ENCODE measurements at regions not wholly inside any gene's neighbourhood (a gene's known extent, or its start where the extent isn't known, plus 50 kb on each side); places are given as distances from the start of the nearest gene placed in this dataset.

GRCh38 chr12:4134448-4135263, 138.9 kb upstream of the CCND2 start:
- no peak for DNase-seq (ENCODE audit: low read depth)

DNA sequence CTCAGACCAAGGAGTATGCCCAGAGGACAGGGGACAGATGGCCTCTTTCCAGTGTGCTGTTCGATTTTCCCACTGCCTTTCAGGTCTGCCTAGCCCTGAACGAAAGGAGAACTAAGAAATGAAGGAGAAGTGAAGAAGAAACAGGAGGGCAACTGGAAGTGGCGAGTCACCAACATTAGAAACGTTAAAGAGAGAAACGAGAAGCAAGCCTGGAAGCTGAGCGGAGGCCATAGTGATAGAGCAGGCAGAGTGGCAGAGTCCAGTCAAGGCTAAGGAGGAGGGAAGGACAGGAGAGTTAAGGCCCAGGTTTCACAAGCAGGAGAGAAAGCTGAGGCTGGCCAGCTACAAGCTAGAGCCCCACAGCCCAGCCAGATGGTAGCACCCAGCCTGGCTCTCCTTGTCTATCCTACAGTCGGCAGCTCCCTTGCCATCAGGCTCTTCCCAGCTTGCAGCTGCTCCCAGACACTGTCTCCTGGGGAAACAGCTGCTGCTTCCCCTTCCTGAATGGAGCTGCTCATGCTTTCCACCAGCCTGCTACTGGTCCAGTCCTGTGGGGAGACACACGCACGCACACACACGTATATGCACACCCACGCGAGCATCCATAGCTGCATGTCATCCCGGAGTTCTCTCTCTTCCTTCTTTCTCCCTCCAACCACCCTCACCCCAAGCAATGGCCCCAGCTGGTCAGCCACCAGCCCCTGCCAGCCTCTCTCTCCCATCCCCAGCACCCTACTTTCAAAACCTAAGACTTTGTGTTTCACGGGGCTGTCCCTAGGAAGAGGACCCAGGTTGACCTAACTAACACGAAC, 139.7 kb upstream of the CCND2 start:
- DNase-seq (ENCODE audit: low read depth), result no peak

- no peak for DNase-seq (ENCODE audit: low read depth)
These were observed 140.5 kb upstream of the CCND2 start for GRCh38 chr12:4133029-4133428.

DNA sequence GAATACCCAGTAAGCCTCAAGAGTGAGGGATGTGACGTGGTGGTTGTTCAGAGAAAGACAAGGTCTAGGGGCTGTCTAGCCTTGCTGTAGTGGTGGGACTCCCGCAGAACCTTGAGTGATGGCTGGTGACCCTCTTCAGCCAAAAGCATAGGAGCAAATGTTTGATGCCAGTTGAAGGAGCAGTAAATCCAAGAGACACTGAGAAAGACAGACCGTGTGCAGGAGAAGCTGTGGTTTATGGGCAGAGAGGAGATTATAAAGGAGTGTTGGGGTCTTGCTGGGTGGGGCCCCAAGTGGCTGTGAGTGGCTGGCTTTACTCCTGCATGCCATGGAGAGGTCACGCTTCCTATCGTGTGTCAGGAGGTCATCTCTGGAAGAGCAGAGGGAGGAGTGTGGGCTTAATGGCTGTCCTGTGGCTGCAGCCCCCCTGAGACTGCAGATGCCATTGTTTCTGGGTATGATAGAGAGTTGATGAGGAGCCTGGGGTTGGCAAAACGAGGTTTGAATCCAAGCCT, 152.0 kb upstream of the CCND2 start:
- DNase-seq (ENCODE audit: low read depth), result no peak

DNA sequence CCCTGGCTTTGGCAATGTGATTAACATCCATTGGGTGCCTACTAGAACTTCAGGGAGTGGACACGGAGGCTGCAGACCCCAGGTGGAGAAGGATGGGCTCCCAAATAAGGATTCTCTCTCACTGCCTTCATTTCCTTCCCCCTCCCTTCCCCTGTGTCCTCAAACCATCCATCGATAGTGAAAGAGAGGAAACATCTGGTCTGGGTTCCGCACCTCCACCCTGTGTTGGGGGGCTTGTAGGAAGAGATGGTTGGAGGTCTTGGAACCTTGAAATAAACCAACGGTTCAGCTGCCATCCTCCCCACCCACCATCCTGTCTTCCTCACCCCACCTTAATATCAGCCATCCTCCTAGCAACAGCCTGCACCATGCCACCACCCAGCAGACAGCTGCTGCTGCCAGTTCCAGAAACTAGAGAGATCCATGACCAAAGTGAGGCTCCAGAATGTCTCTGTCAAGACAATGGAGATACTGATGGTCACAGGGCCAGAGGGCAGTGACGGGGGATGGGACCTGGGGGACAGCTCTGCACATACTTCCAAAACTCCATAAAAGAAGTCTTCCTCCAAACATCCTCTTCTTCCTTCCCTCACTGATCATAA, 153.1 kb upstream of the CCND2 start:
- no peak for DNase-seq (ENCODE audit: low read depth)

GRCh38 chr12:4119157-4119761, 154.3 kb upstream of the CCND2 start:
- DNase-seq (ENCODE audit: low read depth), result no peak

- no peak for DNase-seq (ENCODE audit: low read depth)
These were observed 154.9 kb upstream of the CCND2 start for GRCh38 chr12:4118601-4119156.

DNA sequence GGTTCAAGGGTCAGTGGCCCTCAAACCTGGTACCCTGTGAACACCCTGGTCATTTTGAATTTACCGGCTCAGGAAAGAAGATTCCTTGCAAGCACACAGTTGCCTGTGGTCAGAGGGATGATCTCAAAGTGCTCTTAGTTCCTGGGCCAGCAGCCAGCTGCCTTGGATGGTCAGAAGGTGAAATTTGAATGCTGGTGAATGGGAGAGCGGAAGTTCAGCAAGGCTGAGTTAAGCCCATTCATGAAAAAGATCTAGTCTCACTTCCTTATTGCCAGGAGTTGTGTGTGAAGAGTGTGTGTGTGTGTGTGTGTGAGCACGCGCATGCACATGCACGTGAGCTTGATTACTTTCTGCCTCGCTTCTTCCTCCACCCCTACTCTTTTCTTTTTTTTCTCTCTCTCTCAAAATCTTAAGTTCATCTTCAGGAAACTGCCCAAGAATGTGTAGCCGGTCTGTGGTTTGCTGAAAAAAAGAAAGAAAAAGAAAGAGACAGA, 155.5 kb upstream of the CCND2 start:
- no peak for DNase-seq (ENCODE audit: low read depth)

DNA sequence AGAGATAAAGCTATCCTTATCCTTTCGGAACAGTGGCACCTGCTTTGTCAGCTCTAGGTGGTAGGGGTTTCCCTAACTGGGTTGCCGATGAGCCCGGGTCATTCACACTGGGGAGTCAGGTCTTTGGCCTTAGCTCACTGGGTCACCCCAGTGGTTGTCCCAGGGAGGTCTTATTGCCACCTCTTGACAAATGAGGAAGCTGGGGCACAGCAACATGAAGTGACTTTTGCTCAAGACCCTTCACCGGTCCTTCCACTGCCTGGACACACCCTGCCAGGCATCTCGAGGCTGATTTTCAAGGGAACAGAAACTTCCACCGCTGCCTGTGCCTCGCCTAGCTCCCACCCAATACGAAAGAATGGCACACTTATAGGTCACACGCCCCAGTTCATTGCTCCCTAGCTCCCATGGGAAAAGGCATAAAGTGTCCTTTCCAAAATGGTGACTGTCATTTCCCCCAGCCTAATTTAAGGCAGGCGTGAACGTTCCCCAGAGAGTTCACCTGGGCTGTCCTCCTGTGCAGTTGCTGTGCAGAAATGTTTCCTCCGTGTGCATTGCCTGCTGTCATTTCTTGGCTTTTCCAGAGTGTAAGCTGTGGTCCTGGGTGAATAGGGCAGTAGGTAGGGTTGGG, 156.1 kb upstream of the CCND2 start:
- DNase-seq (ENCODE audit: low read depth), result no peak

DNA sequence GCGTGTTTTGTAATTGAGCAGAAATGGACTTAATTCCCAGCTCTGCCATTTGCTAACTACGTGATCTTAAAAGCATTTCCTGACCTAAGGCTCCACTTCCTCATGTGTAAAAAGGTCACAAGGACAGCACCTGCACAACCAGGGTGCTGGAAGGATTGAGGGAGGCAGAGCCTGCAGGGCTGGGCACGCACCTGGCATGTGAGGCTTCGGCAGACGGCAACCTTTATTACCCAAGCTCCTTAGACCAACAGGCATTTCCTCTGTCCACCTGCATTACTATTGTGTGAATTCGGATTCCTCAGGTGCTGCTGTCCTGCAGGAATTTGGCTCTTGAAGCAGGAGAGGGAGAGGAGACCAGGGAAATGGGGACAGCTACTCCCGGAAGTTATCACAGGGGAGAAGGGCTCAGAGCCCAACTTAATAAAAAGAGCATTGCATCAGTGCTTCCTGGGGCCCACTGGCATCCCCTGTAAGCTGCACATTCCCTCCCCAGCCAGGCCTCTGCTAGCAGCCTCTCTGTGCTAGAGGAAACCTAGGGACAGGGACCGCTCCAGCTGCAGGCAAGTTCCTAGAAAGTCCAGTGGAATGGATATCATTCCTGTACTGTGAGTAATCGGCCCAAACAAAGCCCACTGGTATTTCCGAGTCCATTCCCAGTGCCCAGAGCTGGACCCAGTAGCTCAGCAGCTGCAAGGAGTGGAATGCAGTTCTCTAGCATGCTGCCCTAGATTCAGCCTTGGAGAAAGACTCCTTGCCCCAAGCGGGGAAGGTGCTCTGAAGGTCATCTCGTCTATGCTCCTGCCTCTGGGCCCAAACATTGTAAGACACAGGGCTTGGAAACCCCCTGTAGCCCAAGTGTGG, 157.1 kb upstream of the CCND2 start:
- DNase-seq (ENCODE audit: low read depth), result no peak

DNA sequence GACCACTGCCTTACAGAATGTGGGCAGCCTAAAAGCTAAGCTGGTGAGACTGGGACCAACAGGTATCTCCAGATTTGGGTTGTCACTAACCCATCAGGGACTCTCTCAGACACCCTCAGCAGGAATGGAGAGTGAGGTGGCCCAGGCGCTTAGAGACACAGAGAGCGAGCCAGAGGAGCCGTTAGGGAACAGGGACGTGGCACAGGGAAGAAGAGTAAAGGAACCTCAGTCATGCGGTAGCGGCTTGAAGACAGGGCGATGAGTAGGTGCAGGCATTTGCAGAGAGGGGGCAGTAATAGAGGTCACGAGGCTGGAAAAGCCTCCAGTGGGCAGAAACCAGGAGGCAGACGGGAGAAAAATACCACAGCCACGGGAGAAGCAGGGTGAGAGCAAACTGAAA, 158.0 kb upstream of the CCND2 start:
- DNase-seq (ENCODE audit: low read depth), result no peak

DNA sequence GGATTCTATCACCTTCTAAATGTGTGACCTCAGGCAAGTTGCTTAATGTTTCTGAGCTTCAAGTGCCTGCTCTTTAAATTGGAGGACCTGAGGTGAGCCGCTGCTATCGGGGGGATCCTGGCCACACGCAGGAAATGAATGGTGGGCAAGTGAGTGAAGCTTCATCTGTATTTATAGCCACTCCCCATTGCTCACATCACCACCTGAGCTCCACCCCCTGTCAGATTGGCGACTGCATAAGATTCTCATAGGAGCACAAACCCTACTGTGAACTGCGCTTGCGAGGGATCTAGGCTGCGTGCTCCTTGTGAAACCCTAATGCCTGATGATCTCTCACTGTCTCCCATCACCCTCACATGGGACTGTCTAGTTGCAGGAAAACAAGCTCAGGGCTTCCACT, 158.6 kb upstream of the CCND2 start:
- no peak for DNase-seq (ENCODE audit: low read depth)

DNA sequence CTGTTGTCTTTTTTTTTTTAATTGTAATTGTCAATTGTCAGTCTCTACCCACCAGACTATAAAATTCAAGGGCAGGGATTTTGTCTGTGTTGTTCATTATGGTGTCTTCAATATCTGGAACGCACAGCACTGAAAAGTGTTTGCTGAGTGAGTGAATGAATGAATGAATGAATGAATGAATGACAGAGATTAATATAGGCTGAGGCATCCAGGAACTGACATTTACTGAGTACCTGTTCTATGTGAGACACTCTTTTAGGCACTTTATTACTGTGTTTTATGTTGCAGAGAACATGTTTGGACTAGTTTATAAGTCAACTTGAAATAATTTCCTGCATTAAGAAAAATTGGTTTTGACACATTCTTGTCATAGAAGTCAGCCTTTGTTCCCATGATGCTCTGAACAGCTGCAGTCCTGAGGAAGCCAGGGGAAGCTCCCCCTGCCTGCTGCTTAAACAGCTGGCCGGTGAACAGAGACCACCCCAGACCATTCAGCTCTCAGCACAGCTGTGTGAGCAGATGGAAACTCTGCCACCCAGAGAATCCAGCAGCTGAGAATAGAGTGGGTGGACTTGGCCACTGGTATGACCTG, 160.7 kb upstream of the CCND2 start:
- no peak for DNase-seq (ENCODE audit: low read depth)

GRCh38 chr12:4112290-4112689, 161.3 kb upstream of the CCND2 start:
- no peak for DNase-seq (ENCODE audit: low read depth)

DNA sequence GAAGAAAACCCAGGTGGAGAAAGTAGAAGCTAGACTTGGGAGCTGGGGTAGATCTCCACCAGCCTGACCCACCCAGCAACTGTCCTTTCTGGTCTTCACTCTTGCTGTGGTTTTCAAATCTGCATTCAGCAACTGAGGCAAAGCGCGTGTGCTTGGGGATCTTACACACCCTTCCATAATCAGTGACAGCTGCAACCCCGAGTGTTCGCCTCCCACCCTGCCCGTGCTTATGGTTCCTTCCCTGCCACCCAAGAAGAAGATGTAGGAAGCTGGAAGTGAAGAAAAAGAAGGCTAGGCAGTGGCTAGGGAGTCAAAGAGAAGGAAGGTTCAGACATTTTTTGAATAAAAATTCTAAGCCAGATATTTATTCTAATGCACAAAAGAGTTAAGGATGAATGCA, 162.6 kb upstream of the CCND2 start:
- DNase-seq (ENCODE audit: low read depth), result no peak

DNA sequence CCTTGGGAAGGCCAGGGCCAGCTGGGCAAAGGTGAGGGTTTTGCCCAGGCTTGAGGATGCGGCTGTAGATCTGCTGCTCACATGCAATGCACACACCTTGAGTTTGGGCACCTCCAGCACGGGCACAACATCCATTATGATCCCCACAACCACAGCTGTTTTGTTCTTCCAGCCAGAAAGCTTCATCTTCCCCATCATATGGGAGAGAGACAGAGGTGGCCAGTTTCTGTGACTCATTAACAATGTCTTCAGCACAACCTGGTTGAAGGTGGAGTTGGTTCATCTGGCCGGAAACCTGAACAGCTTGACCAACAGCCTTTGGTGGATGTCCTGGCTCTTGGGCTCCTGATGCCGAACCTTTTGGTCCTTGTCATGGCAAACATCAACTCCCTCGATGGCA, 163.7 kb upstream of the CCND2 start:
- no peak for DNase-seq (ENCODE audit: low read depth)

- no peak for DNase-seq (ENCODE audit: low read depth)
These were observed 164.7 kb upstream of the CCND2 start for GRCh38 chr12:4108803-4109345.

- no peak for DNase-seq (ENCODE audit: low read depth)
These were observed 165.5 kb upstream of the CCND2 start for GRCh38 chr12:4107911-4108697.

DNA sequence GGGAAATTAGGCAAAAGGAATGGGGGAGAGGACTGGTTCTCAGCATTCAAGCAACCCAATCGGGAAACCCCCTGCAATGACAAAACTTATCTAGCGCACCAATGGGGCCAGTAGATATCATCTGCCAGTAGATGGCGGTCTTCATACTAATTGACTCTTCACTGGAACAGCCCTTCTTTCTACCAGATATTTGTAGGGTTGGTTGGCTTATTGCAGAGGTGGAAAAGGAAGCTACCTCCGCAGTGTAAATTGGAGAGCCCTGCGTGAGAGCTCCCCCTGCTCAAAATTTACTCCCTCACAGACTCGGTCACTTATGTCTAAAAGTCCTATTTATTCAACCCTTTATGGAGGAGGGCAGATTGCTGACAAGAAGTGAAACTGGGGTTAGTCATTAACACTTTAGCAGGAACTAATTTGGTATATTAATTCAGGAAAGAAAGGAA, 166.1 kb upstream of the CCND2 start:
- DNase-seq (ENCODE audit: low read depth), result peak; percentile 35

Measured in stimulated activated CD8-positive, alpha-beta memory T cell treated with anti-CD3 and anti-CD28 coated beads, Interleukin-15, amount 100 ng/mL, for 1 hour (primary cell).